ENCODE measurements at regions not wholly inside any gene's neighbourhood (a gene's known extent, or its start where the extent isn't known, plus 50 kb on each side); places are given as distances from the start of the nearest gene placed in this dataset.
"Not testable (repeated sequence)": the region's sequence is repeated elsewhere in the genome, so short reads cannot be mapped to it uniquely, and the experiment has no call there.

- Histone ChIP-seq H4K8ac (ENCODE audit: low read depth, low read length) (no peak overlapping the region), H3K4ac (ENCODE audit: low read depth, low read length) (no peak overlapping the region), H2BK120ac (ENCODE audit: insufficient read depth, low read length, poor library complexity) (no peak overlapping the region), H3K4me2 (ENCODE audit: low read length) (no peak overlapping the region), H2BK12ac (ENCODE audit: low read length) (no peak overlapping the region), H2BK5ac (ENCODE audit: low read depth, low read length, poor library complexity) (no peak overlapping the region), H3K18ac (ENCODE audit: low read length) (no peak overlapping the region), H3K27ac (ENCODE audit: low read depth, low read length) (no peak overlapping the region), H3K14ac (ENCODE audit: low read length) (no peak overlapping the region), H3K4me3 (ENCODE audit: low read depth, low read length) (no peak overlapping the region), H3K9ac (ENCODE audit: low read length) (no peak overlapping the region), H3K23ac (ENCODE audit: low read length) (no peak overlapping the region), H4K91ac (ENCODE audit: low read depth, low read length) (no peak overlapping the region), H2AK5ac (ENCODE audit: low read length) (no peak overlapping the region), H3K79me1 (ENCODE audit: low read length) (no peaks in the 10 kb centered on the region), H3K79me2 (ENCODE audit: control insufficient read depth, insufficient read depth, low read length, poor library complexity) (no peaks in the 10 kb centered on the region), H3K36me3 (ENCODE audit: control insufficient read depth in 1 of 2, insufficient read depth in 2 of 2, low read length in 2 of 2) (no peaks in the 10 kb centered on the region), H2AFZ (ENCODE audit: insufficient read depth, low read length, poor library complexity) (no peak overlapping the region), H4K12ac (ENCODE audit: low read depth, low read length) (no peak overlapping the region), H3K4me1 (ENCODE audit: control insufficient read depth in 1 of 2, insufficient read depth in 2 of 2, low read length in 2 of 2) (no peaks in the 10 kb centered on the region), H3K27me3 (ENCODE audit: insufficient read depth, low read length) (no peaks in the 10 kb centered on the region), H3K9me3 (ENCODE audit: insufficient read depth, low read depth, low read length) (no peaks in the 10 kb centered on the region)
- peak in 1 of 2 donors; percentile 58 for DNase-seq
- WGBS (ENCODE audit: extremely low coverage, insufficient coverage, insufficient read length) = no CpG with 5 or more reads among the region's 2 CpGs
Observed at GRCh38 chr1:117735045-117735992, 129.5 kb downstream of the TENT5C start.

- no peak for DNase-seq
Observed at GRCh38 chr1:117739504-117739903, 133.7 kb downstream of the TENT5C start.

GRCh38 chr1:117740496-117740895 is 134.6 kb downstream of the TENT5C start:
- Histone ChIP-seq H3K4ac (ENCODE audit: low read depth, low read length) (no peak overlapping the region), H3K4me1 (ENCODE audit: control insufficient read depth in 1 of 2, insufficient read depth in 2 of 2, low read length in 2 of 2) (no peaks in the 10 kb centered on the region), H3K4me3 (ENCODE audit: low read depth, low read length) (no peak overlapping the region), H3K9me3 (ENCODE audit: insufficient read depth, low read depth, low read length) (no peaks in the 10 kb centered on the region), H2BK120ac (ENCODE audit: insufficient read depth, low read length, poor library complexity) (no peak overlapping the region), H2BK12ac (ENCODE audit: low read length) (no peak overlapping the region), H3K79me2 (ENCODE audit: control insufficient read depth, insufficient read depth, low read length, poor library complexity) (no peaks in the 10 kb centered on the region), H3K79me1 (ENCODE audit: low read length) (no peaks in the 10 kb centered on the region), H3K23ac (ENCODE audit: low read length) (no peak overlapping the region), H3K36me3 (ENCODE audit: control insufficient read depth in 1 of 2, insufficient read depth in 2 of 2, low read length in 2 of 2) (no peaks in the 10 kb centered on the region), H4K12ac (ENCODE audit: low read depth, low read length) (no peak overlapping the region), H3K14ac (ENCODE audit: low read length) (no peak overlapping the region), H3K27me3 (ENCODE audit: insufficient read depth, low read length) (no peaks in the 10 kb centered on the region), H3K27ac (ENCODE audit: low read depth, low read length) (no peak overlapping the region), H3K4me2 (ENCODE audit: low read length) (no peak overlapping the region), H3K9ac (ENCODE audit: low read length) (peak overlapping the region; percentile 5), H4K91ac (ENCODE audit: low read depth, low read length) (no peak overlapping the region), H4K8ac (ENCODE audit: low read depth, low read length) (no peak overlapping the region), H2BK5ac (ENCODE audit: low read depth, low read length, poor library complexity) (no peak overlapping the region), H3K18ac (ENCODE audit: low read length) (no peak overlapping the region), H2AFZ (ENCODE audit: insufficient read depth, low read length, poor library complexity) (peak overlapping the region; percentile 71), H2AK5ac (ENCODE audit: low read length) (no peak overlapping the region)
- no CpG with 5 or more reads among the region's 3 CpGs for WGBS (ENCODE audit: extremely low coverage, insufficient coverage, insufficient read length)
- no peak for DNase-seq

More at GRCh38 chr1:117739504-117739903, 133.7 kb downstream of the TENT5C start:
- Histone ChIP-seq H2AFZ (ENCODE audit: insufficient read depth, low read length, poor library complexity) (no peak overlapping the region), H3K4me3 (ENCODE audit: low read depth, low read length) (no peak overlapping the region), H3K27me3 (ENCODE audit: insufficient read depth, low read length) (no peaks in the 10 kb centered on the region), H3K36me3 (ENCODE audit: control insufficient read depth in 1 of 2, insufficient read depth in 2 of 2, low read length in 2 of 2) (no peaks in the 10 kb centered on the region), H3K14ac (ENCODE audit: low read length) (no peak overlapping the region), H3K9ac (ENCODE audit: low read length) (no peak overlapping the region), H3K4me1 (ENCODE audit: control insufficient read depth in 1 of 2, insufficient read depth in 2 of 2, low read length in 2 of 2) (no peaks in the 10 kb centered on the region), H4K91ac (ENCODE audit: low read depth, low read length) (no peak overlapping the region), H3K27ac (ENCODE audit: low read depth, low read length) (no peak overlapping the region), H2AK5ac (ENCODE audit: low read length) (no peak overlapping the region), H4K8ac (ENCODE audit: low read depth, low read length) (no peak overlapping the region), H3K18ac (ENCODE audit: low read length) (no peak overlapping the region), H3K79me1 (ENCODE audit: low read length) (no peaks in the 10 kb centered on the region), H2BK12ac (ENCODE audit: low read length) (no peak overlapping the region), H3K9me3 (ENCODE audit: insufficient read depth, low read depth, low read length) (no peaks in the 10 kb centered on the region), H2BK5ac (ENCODE audit: low read depth, low read length, poor library complexity) (no peak overlapping the region), H3K79me2 (ENCODE audit: control insufficient read depth, insufficient read depth, low read length, poor library complexity) (no peaks in the 10 kb centered on the region), H3K4me2 (ENCODE audit: low read length) (no peak overlapping the region), H3K4ac (ENCODE audit: low read depth, low read length) (no peak overlapping the region), H4K12ac (ENCODE audit: low read depth, low read length) (no peak overlapping the region), H3K23ac (ENCODE audit: low read length) (no peak overlapping the region), H2BK120ac (ENCODE audit: insufficient read depth, low read length, poor library complexity) (no peak overlapping the region)
- WGBS (ENCODE audit: extremely low coverage, insufficient coverage, insufficient read length) = no CpG with 5 or more reads among the region's 1 CpG

DNA sequence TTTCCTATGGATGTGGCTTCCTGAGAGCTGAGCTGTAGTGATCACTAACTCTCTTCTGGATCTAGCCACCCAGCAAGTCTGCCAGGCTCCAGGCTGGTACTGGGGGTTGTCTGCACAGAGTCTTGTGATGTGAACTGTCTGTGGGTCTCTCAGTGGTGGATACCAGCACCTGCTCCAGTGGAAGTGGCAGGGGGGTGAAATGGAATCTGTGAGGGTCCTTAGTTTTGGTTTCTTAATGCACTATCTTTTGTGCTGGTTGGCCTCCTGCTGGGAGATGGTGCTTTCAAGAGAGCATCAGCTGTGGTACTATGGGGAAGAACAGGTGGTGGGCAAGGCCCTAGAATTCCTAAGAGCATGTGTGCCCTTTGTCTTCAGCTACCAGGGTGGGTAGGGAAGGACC is 140.7 kb downstream of the TENT5C start:
- not testable (repeated sequence) for H3K79me1 ChIP-seq (ENCODE audit: low read length); H4K91ac ChIP-seq (ENCODE audit: low read depth, low read length); H3K4me2 ChIP-seq (ENCODE audit: low read length); H2AFZ ChIP-seq (ENCODE audit: insufficient read depth, low read length, poor library complexity); H3K79me2 ChIP-seq (ENCODE audit: control insufficient read depth, insufficient read depth, low read length, poor library complexity); H3K23ac ChIP-seq (ENCODE audit: low read length); H4K8ac ChIP-seq (ENCODE audit: low read depth, low read length); H2BK12ac ChIP-seq (ENCODE audit: low read length); H3K9ac ChIP-seq (ENCODE audit: low read length); H3K14ac ChIP-seq (ENCODE audit: low read length); H4K12ac ChIP-seq (ENCODE audit: low read depth, low read length); H3K4me1 ChIP-seq (ENCODE audit: control insufficient read depth in 1 of 2, insufficient read depth in 2 of 2, low read length in 2 of 2); H2BK120ac ChIP-seq (ENCODE audit: insufficient read depth, low read length, poor library complexity); H2BK5ac ChIP-seq (ENCODE audit: low read depth, low read length, poor library complexity); H3K27ac ChIP-seq (ENCODE audit: low read depth, low read length); DNase-seq; H3K9me3 ChIP-seq (ENCODE audit: insufficient read depth, low read depth, low read length); H2AK5ac ChIP-seq (ENCODE audit: low read length); H3K4ac ChIP-seq (ENCODE audit: low read depth, low read length); H3K27me3 ChIP-seq (ENCODE audit: insufficient read depth, low read length); H3K36me3 ChIP-seq (ENCODE audit: control insufficient read depth in 1 of 2, insufficient read depth in 2 of 2, low read length in 2 of 2); H3K4me3 ChIP-seq (ENCODE audit: low read depth, low read length); H3K18ac ChIP-seq (ENCODE audit: low read length)
